ENCODE measurements at regions not wholly inside any gene's neighbourhood (a gene's known extent, or its start where the extent isn't known, plus 50 kb on each side); places are given as distances from the start of the nearest gene placed in this dataset.

DNA sequence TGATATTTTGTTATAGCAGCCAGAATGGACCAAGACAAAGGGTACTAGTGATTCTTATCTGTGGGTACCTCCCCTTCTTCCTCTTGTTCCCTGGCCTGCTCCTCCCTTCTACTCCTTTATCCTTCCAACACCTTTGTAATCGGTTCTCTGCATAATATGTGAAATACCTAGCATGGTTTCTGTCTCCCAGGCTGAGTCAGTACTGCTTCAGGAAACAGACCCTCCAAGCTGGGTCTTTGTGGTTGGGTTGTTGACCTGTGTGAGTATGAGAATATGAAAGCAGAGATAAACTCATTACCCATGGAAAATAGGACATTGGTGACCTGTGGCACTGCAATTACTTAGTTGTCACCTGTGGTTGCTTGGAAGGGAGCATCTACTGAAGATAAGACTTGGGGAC, 69.3 kb upstream of the KLF13 start:
- H3K36me3 ChIP-seq = no peaks in the 10 kb centered on the region
- intact Hi-C loops (cut with micrococcal nuclease) = no loop called here
- TF ChIP-seq, protein P1, sequence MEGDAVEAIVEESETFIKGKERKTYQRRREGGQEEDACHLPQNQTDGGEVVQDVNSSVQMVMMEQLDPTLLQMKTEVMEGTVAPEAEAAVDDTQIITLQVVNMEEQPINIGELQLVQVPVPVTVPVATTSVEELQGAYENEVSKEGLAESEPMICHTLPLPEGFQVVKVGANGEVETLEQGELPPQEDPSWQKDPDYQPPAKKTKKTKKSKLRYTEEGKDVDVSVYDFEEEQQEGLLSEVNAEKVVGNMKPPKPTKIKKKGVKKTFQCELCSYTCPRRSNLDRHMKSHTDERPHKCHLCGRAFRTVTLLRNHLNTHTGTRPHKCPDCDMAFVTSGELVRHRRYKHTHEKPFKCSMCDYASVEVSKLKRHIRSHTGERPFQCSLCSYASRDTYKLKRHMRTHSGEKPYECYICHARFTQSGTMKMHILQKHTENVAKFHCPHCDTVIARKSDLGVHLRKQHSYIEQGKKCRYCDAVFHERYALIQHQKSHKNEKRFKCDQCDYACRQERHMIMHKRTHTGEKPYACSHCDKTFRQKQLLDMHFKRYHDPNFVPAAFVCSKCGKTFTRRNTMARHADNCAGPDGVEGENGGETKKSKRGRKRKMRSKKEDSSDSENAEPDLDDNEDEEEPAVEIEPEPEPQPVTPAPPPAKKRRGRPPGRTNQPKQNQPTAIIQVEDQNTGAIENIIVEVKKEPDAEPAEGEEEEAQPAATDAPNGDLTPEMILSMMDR (IDR thresholded peaks at IDR 0.05; ENCODE audit: borderline replicate concordance) = no peak

DNA sequence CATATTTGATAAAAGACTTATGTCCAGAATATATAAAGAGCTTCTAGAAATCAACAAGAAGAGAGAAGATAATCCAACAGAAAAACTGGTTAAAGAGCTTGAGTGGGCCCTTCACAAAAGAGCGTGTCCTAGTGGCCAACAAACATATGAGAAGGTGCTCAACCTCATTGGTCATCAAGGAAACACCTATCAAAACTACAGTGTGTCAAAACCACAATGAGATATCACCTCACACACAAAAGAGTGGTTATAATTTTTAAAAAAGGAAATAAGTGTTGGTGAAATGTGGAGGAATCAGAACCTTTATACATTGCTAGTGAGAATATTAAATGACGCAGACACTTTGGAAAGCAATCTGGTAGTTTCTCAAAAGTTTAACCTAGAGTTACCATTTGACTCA, 68.4 kb upstream of the KLF13 start:
- H3K4me1 ChIP-seq = peaks cover 6% of the 10 kb centered on the region
- no peaks in the 10 kb centered on the region for H3K36me3 ChIP-seq
- intact Hi-C loops (cut with micrococcal nuclease) = no loop called here
- DNase-seq = no peak
- no peak overlapping the region for H3K27ac ChIP-seq (replicated peaks)
- no peaks in the 10 kb centered on the region for H3K9me3 ChIP-seq (replicated peaks)
- H3K27me3 ChIP-seq (ENCODE audit: low read depth) = no peaks in the 10 kb centered on the region
- TF ChIP-seq, protein P1 (IDR thresholded peaks at IDR 0.05; ENCODE audit: borderline replicate concordance) = no peak
- H3K4me3 ChIP-seq = no peak overlapping the region

More for the DNA sequence above, 69.3 kb upstream of the KLF13 start:
- no peak overlapping the region for H3K27ac ChIP-seq (replicated peaks)
- DNase-seq = no peak
- no peaks in the 10 kb centered on the region for H3K27me3 ChIP-seq (ENCODE audit: low read depth)
- peaks cover 6% of the 10 kb centered on the region for H3K4me1 ChIP-seq
- no peaks in the 10 kb centered on the region for H3K9me3 ChIP-seq (replicated peaks)
- H3K4me3 ChIP-seq = no peak overlapping the region

DNA sequence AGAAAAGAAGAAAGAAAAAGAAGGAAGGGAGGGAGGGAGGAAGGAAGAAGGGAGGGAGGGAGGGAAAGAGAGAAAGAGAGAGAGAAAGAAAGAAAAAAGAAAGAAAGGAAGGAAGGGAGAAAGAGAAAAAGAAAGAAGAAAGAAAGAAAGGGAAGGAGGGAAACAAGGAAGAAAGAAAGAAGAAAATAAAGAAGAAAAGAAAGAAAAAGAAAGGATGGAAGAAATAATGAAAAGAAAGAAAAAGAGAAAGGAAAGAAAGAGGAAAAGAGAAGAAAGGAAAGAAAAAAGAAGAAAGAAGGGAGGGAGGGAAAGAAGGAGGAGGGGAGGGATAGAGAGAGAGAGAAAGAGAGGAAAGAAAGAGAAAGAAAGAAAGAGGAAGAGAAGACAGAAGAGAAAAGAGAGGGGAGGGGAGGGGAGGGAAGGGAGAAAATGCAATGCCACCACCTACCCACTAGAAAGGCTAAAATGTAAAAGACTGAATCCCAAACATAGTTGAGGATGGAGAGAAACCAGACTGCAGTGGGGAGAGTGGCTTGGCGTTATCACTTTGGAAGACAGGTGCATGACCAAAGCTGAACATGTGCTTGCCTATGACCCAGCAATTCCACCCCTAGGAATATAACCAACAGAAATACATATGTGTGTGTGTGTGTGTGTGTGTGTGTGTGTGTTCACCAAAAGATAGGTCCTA, 66.9 kb upstream of the KLF13 start:
- TF ChIP-seq, protein P1 (IDR thresholded peaks at IDR 0.05; ENCODE audit: borderline replicate concordance) = no peak
- H3K4me1 ChIP-seq = peaks cover 17% of the 10 kb centered on the region
- intact Hi-C loops (cut with micrococcal nuclease) = no loop called here

DNA sequence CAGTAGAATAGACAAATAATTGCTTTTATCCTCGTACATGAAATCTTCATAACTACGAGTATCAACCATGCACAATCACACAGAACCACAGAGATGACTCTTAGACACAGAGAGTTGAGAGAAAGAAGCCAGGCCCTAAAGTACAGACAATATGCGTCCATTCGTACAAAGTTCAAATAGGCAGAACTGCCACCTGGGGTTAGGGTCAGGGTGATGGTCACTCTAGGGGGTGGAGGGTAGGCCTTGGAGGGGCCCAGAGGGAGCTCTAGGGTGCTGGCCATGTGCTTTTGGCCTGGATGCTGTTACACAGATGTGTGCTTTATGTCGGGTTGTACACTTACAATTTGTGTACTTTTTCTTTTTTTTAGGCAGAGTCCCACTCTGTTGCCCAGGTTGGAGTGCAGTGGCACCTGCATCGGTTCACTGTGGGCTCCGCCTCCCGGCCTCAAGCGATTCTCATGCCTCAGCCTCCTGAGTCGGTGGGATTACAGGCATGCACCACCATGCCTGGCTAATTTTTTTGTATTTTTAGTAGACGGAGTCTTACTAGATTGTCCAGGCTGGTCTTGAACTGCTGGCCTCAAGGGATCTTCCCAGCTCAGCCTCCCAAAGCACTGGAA, 65.9 kb upstream of the KLF13 start:
- peaks cover 13% of the 10 kb centered on the region for H3K4me1 ChIP-seq
- intact Hi-C loops (cut with micrococcal nuclease) = no loop called here
- DNase-seq = no peak
- H3K27me3 ChIP-seq (ENCODE audit: low read depth) = no peaks in the 10 kb centered on the region
- no peak overlapping the region for H3K27ac ChIP-seq (replicated peaks)
- no peak overlapping the region for H3K4me3 ChIP-seq
- no peaks in the 10 kb centered on the region for H3K36me3 ChIP-seq
- TF ChIP-seq, protein P1 (IDR thresholded peaks at IDR 0.05; ENCODE audit: borderline replicate concordance) = no peak
- no peaks in the 10 kb centered on the region for H3K9me3 ChIP-seq (replicated peaks)

More for the DNA sequence above, 66.9 kb upstream of the KLF13 start:
- Histone ChIP-seq H3K36me3 (no peaks in the 10 kb centered on the region), H3K27me3 (ENCODE audit: low read depth) (no peaks in the 10 kb centered on the region), H3K9me3 (replicated peaks) (no peaks in the 10 kb centered on the region), H3K4me3 (no peak overlapping the region), H3K27ac (replicated peaks) (no peak overlapping the region)
- no peak for DNase-seq

DNA sequence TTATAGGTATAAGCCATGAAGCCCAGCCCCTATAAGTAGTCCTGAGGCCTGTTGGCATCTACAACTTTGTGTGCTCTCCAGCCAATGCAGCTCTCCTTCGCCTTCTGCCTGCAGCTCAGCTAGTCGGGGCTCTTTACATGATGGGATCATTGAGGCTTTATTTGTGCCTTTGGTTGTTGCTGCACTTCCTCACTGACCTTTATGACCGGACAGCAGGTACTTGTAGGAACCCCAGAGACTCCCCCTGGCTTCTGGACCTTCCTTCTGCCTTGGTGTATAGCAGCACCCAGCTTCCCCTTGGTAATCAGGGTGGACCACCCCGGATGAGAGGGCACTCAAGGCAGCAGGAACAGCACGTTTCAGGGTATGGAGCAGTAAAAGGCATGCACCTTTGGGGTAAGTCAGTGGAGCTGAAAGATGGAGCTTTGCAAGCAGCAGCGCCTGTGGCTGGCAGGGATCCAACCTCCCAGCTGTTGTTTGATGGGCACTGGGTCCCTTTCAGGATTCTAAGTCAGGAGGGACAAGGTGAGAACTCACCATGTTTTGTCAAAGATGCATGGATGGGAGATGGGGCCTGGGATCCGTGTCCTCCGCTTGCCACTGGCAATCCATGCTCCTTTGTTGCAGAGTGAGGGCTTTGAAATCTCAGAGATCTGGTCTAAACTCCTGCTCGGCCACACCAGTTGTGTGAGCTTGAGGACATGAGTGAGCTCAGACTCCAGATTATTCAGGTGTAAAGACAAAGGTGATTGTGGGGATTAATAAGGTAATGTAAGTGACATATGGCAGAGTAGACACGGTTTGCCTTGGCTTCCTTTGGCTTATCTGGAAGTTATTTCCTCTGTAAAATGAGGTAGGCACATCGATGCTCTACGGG, 65.1 kb upstream of the KLF13 start:
- Histone ChIP-seq H3K4me1 (peaks cover 19% of the 10 kb centered on the region), H3K36me3 (no peaks in the 10 kb centered on the region), H3K27me3 (ENCODE audit: low read depth) (no peaks in the 10 kb centered on the region), H3K27ac (replicated peaks) (no peak overlapping the region), H3K9me3 (replicated peaks) (no peaks in the 10 kb centered on the region), H3K4me3 (no peak overlapping the region)
- TF ChIP-seq, protein P1 (IDR thresholded peaks at IDR 0.05; ENCODE audit: borderline replicate concordance) = no peak
- intact Hi-C loops (cut with micrococcal nuclease) = no loop called here
- no peak for DNase-seq

All from left ventricle myocardium inferior (tissue), 1 donor.